GM19468 (cell line): ENCODE measurements at regions not wholly inside any gene's neighbourhood (a gene's known extent, or its start where the extent isn't known, plus 50 kb on each side); places are given as distances from the start of the nearest gene placed in this dataset.

Experiments
- ATAC-seq: cut with Tn5 transposase; IDR thresholded peaks from one replicate; pipeline ENCODE4 v1.9.1; 2021; ENCODE audit warnings: mild to moderate bottlenecking, moderate library complexity, moderate number of reproducible peaks; ENCODE audit not compliant: unreplicated experiment; ENCODE audit errors: extremely low read depth

DNA sequence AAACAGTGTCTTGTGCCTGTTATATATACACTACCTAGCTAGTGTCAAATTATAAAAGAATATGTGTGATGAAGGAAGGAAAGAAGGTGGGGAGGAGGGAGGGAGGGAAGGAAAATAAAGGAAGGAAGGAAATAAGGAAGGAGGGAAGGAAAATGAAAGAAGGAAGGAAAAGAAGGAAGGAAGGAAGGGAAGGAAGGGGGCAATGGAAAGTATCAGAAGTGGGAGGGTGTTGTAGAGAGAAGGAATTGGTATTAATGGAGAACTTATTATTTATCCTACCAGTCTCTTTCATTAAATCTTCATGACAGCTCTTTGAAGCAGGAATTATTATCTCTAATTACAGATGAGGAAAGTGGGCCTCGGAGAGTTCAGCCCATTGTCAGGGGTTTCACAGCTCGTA is 202.4 kb downstream of the SAMD5 start:
- ATAC-seq, result no peak

DNA sequence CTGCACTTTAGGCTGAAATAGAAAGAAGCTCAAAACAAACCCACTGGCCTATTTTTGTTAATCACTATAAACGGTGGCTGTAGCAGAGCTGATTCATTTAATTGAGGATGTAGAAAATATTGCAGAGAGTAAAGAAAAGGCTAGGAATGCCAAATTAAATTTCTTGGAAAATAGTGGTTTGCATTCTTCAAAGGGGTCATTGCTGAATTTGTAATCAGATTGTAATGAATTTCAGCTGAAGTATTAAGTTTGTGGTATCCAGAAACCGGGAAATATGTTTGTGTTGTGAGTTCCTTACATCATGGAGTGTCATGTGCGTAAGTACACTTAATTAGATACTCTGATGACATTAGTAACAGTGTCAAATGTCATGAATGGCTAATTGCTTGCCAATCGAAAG is 203.0 kb downstream of the SAMD5 start:
- no peak for ATAC-seq

DNA sequence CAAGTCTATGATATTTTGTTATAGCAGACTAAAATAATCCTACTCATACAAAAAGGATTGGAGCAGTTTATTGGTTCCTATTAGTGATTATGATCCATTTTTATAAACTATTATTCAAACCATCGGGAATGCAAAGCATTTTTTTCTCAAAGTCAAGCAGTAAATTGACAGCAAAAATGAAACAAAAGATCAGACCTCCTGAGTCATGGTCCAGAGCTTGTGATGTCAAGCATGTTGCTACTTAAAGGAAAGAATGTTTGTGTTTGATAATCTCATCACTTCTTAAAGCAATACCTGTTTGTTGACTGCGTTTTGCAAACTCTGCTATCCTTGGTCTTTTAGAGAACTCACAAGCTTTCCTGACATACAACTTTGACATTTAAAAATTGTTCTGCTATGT is 204.4 kb downstream of the SAMD5 start:
- ATAC-seq, result no peak

DNA sequence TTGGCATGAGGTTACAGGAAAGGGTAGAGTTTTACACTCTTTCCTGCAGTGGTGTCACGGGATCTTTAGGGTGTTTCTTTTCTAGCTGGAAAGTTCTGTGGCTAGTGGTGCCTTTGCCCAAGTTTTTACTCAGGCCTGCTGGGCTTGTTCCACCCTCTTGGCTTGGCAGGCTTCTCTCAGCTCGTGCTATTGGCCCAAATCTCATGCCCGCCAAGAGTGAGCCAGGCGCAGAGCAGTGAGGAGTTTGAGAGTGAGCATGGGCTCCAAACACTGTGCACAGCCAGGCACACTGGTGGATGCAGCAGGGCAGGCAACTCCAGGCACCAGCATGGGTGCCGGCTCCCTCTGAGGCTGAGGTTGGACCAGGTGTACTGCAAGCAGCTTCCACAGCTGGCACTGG is 206.5 kb downstream of the SAMD5 start:
- no peak for ATAC-seq

DNA sequence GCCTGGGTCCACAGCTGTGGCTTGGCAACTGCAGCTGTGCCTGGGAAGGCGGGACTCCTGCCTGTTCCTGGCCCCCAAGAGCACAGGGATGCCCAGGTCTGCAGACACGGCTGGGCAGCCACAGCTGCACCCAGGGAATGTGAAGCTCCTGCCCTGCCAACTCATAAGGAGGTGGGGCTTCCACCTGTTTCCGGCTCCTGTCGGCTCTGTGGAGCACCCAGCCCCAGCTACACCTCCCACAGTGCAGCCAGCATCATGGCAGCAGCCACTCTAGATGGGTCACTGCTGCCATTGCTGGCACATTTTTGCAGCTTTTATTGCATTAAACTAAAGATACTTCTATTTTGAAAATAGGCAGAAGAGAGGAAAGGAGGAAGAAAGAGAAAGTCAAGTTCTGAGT is 207.9 kb downstream of the SAMD5 start:
- no peak for ATAC-seq

DNA sequence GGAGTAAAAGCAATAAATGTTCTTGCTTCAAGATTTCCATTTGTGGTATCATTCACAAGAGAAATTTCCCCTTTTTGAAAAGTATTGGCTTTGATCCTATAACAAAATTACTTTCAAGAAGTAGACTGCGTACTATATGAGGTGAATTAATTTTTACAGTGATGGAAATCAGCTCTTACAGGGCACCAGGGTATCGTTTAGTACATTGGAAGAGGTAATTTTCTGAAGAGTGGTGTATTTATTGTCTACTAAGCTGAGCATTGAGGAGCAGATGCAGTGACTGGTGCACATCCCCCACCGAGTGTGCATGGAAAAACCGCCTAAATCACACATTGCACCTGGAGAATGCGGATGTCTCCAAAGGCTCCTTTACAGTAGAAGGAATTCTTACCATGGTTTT is 209.5 kb downstream of the SAMD5 start:
- no peak for ATAC-seq

DNA sequence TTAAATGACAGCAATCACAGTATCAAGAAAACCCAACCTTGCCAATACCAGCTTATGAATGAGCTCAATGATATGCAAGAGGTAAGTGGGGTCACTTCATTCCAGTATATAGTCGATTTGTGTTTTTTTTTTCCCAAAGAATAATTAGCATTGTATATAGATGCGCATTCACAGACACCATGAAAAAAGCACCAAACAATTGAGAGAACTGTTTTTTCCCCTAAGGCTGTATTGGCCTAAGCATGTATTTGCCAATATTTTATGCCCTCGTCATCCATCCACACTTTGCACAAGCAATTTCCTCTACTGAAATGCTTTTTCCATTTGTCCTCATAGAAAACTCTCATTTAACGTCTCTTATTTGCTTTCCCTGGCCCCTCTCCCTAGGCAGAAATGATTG is 213.7 kb downstream of the SAMD5 start:
- ATAC-seq, result no peak

DNA sequence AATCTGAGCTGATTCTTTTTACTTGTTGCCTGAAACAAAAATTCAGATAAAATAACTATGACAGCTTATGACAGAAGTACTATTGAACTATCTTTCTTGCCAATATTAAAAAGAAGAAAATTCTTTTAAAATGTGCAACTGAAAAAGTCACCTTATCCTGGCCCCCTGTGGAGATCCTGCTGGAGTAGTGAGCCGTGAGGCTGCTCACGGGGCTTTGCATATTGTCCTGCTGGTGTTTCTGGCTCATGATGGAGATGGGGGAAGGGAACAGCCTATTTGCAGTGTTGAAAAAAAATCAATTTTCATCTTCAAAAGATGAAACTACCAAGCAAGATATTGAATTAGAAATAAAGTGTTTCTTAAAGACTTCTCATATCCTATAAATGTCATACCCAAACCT is 216.0 kb downstream of the SAMD5 start:
- no peak for ATAC-seq

DNA sequence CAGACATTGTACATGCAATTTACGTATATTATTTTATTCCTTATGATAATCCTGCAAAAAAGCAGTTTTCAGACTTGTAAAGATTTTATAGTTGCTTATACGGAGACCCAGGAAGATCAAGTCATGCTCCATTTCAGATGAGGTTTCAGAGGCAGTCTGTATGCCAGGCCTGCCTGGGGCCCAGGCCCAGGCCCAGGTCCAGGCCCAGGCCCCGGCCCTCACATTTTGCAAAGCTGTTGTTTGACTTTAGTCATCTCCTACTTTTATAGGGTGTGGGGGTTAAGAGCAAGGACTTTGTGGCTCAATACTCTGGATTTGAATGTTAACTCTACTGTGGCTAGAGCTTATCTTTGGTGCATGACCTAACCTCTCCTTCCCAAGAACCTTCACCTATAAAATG is 217.9 kb downstream of the SAMD5 start:
- ATAC-seq, result no peak

DNA sequence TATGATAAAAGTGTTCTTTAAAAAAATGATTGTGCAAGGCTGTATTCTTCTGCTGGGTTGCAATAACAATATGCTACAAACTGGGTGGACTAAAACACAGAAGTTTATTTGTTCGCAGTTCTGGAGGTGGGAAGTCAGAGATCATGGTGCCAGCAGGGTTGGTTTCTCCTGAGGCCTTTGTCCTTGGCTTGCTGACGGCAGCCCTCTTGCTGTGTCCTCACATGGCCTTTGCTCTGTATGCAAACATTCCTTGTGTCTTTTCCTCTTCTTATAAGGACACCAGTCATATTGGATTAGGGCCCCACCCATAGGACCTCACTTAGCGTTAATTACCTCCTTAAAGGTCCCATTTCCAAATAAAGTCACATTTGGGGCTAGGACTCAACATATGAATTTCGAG is 220.4 kb downstream of the SAMD5 start:
- ATAC-seq, result no peak

DNA sequence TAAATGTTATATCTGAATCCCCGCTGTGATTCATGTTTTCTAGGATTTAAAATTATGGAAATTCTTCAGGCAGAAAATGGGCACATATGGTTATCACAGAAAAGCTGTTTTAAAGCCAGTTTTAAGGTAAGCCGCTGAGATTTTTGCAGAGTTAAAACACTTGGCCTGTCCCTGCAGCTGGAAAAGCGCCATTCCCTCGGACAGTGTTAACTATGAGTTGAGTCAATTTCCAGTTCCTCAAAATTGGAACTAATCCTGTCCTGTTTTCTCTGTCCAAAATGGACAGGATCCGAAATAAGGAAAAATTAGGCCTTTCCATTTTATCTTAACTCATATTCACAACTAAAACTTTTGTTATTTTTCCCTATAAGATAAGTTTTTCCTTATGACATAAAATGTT is 225.2 kb downstream of the SAMD5 start:
- ATAC-seq, result no peak

DNA sequence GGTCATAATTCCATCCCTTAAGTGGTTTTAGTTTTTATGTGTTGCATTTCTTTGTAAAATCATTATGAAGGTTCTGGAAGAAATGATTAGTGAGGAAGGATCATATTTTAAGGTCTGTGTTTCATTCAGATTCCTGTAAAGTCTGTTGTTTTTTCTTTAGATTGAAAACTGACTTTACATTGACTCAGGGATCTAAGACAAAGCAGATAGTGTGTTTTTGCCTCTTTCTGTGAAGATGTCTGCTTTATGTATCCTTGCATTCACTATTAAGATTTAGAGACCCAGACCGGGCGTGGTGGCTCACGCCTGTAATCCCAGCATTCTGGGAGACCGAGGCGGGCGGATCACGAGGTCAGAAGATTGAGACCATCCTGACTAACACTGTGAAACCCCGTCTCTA is 225.7 kb downstream of the SAMD5 start:
- no peak for ATAC-seq

DNA sequence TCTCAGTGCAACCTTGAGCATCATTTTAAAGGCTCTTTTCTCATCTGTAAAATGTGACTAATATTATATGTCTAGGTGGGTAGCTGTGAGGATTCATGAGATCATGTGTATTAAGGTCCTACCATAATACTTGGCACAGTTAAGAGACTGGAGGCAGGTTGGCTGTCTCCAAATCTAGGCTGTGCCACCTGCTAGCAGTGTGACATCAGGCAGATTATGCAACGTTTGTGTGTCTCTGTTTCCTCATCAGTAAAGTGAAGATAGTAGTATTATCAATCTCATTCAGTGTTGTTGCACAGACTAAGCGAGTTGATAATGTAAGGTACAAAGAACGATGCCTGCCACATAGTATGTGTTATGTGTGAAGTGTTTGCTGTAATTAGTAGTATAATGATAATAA is 227.4 kb downstream of the SAMD5 start:
- ATAC-seq, result no peak

DNA sequence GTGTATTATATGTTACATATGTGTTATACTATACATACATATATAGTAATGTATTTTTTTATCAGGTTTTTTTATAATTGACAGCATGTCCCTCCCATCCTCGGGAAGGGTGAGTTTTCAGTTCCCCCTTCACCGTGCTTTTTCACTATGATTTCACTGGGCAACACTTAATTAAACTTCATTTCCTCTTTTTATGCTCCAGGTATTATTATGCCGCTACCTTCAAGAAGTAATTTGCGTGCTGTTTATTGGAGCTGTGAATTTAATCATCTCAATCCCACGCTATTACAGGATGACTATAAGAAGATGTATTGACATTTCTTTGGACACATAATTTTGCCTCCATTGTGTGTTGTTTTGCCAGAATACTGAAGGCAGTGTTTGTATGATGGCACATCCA is 228.6 kb downstream of the SAMD5 start:
- ATAC-seq, result no peak

DNA sequence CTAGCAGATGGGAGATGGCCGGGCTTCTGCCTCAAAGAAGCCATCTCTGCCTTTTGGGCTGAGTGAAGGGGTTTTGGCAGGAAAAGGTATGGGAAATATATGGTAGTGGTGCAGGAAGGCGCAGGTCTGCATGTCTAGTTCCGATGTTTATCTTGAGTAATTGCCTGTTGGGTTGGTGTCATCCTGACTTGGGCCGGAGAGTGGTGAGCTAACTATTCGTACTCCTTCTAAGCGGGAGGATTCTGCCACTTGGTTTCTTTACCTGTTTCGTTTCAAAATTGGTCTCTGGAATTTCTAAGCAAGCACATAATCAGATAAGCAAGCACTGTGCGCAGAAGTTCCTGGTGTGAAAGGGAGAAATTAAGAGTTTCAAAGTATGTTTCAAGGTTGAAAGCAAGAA is 229.6 kb downstream of the SAMD5 start:
- ATAC-seq, result no peak

DNA sequence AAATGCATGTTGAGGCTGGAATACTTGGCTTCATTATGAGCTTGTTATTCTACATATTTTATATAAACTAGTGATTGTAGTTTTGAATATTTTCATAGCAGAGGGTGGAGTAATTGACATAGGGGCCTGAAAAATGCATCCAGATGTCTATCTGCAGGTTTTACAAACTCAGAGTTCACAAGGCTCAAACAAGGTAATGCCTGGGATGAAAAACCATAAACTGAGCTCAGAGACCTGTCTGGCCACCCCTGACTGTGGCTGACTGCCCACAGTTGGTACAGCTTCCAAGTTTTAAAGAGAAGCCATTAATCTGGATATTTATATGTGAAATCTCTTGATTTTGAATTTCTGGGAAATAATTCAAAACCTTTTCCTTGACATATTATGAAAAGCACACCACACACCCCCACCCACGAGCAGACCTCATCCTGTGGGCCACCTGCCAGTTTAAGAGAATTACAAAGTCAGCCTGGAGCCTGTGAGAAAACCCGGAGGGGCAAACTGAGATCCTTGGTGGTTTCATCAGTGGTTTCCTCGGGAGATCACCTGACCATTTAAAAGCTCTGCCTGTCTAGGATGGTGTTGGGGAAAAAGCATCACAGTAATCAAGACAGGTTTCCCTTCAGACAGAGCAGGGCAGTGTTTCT is 230.1 kb downstream of the SAMD5 start:
- ATAC-seq, result peak; percentile 26

DNA sequence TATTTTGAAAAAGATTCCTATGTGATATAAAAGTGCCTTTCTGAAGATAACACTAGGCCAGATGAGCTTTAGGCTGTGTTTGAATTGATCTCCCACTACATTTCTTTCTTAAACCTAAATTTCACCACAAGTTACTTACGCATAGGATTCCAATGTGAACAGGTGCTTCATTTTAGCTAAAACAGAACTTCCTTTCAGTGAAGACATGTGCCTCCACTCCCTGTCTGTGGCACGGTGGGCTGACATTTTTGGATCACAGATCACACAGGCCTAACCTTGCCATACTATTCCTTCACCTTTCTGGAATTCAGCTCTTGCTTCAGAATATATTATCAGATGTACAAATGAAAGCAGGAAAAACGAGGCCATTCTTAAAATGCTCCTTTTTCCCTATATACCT is 231.8 kb downstream of the SAMD5 start:
- no peak for ATAC-seq

DNA sequence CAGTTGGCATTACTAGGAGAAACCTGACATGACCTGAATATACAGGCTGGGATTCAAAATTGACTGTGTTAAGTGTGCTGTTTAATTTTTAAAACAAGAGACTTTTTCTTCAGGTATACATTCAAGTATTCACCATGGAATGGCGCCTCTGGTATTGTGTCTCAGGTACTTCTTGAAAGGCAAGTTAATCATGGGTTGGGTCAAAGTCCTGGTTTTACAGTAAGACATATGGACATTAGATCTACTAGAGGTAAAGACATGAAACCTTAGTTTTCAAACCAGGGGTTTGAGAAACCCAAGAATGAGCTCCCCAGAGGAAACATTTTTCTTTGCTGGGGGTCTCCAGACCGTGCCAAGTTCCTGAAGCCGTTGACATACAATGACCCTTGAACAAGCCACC is 232.4 kb downstream of the SAMD5 start:
- ATAC-seq, result no peak

DNA sequence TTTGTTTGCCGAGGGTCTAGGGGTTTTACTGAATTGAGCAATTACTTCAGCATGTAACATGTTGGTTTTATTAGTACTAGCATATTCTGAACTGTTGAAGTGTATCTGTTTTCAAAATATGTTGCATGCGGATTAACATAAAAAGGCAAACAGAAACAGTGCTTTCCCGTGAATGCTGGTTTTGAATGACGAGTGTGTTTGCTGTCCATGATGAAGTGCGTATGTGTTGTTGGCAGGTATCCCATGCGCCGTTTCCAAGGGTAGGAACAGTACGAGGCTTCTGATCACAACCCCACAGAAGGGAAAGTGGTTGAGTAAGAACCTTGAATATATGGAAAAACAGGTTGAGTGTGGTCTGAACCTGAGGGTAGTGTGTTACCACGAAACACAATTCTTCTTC is 232.9 kb downstream of the SAMD5 start:
- ATAC-seq, result no peak

DNA sequence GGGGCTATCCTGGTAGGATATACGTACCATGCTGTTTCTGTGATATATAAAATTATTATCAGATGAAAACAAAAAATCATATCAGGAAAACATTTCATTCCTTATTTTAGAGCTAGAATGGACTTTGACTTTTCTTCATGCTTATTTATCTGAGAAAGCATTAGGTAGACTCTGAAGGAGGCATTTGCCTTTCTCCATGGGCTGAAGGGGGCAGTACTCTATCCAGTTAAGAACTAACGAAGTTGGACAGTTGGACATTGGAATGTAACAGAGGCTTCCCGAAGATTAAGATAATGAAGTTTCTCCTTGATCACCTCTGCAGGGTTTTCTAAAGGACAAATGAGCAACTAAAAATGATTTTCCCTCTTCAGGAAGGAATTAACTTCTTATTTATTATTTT is 233.9 kb downstream of the SAMD5 start:
- ATAC-seq, result no peak

DNA sequence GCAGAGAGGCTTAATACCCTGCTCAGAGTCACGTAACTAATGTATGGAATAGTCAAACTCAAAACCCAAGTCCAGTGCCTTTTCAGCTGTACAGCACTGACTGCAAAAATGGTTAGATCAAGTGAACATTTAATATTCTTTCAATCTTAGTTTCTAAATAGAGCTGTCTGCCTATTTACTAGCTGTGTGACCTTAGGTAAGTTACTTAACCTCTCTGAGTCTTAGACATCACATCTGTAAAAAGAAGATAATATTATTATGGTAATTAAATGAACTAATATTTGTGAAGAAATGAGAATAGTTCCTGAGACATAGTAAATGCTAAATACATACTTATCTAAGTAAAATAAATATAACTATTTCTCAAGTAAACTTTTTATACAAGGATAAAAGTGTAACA is 235.5 kb downstream of the SAMD5 start:
- no peak for ATAC-seq

DNA sequence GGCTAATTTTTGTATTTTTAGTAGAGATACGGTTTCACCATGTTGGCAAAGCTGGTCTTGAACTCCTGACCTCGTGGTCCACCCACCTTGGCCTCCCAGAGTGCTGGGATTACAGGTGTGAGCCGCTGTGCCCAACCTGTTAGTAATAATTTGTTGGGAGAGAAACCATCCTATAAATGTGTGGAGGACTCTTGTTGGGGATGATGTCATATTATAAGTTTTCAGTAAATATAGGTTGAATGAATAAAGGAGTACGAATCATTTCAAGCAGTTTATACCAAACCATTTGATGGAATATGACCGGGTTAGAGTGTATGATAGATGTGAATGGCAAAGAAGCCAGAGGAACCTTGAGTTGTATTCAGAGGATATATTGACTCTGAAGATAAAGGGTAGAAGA is 240.8 kb downstream of the SAMD5 start:
- ATAC-seq, result no peak

DNA sequence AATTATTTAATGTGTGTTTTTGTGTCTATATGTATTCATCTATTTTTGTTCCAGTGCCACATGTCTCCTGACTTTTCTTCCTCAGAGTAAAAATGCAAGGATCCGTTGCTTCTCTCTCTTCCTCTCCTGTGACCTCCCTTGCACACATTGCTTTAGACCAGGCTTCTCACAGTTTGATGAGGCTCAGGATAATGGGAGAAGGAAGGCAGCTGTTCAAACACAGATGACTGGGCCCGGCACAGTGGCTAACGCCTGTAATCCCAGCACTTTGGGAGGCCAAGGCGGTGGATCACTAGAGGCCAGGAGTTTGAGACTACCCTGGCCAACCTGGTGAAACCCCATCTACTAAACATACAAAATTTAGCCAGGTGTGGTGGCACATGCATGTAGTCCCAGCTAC is 241.9 kb downstream of the SAMD5 start:
- no peak for ATAC-seq
